Activated naive CD4-positive, alpha-beta T cell treated with anti-CD3 and anti-CD28 coated beads, Interleukin-2, amount 50 U/mL, for 16 hours (primary cell): ENCODE measurements at regions not wholly inside any gene's neighbourhood (a gene's known extent, or its start where the extent isn't known, plus 50 kb on each side); places are given as distances from the start of the nearest gene placed in this dataset.
"Not testable (repeated sequence)": the region's sequence is repeated elsewhere in the genome, so short reads cannot be mapped to it uniquely, and the experiment has no call there.

Source experiments
- DNase-seq: peaks from one replicate; pipeline ENCODE4 v3.0.0-alpha.2; 2020

- no peak for DNase-seq
Observed at GRCh38 chr20:51305316-51306052, 237.0 kb downstream of the NFATC2 start.

GRCh38 chr20:51303731-51304670, 238.5 kb downstream of the NFATC2 start:
- no peak for DNase-seq

- DNase-seq, result no peak
Observed at GRCh38 chr20:51301026-51301425, 241.5 kb downstream of the NFATC2 start.

GRCh38 chr20:51300104-51300503, 242.4 kb downstream of the NFATC2 start:
- DNase-seq, result no peak

GRCh38 chr20:51299413-51299812, 243.1 kb downstream of the NFATC2 start:
- DNase-seq, result no peak

- DNase-seq, result no peak
Observed at GRCh38 chr20:51298141-51298749, 244.3 kb downstream of the NFATC2 start.

- DNase-seq, result no peak
Observed at GRCh38 chr20:51287628-51288413, 254.7 kb downstream of the NFATC2 start.

GRCh38 chr20:51286758-51287157, 255.8 kb downstream of the NFATC2 start:
- DNase-seq, result no peak

GRCh38 chr20:51285684-51286083, 256.8 kb downstream of the NFATC2 start:
- DNase-seq, result no peak

GRCh38 chr20:51284871-51285270, 257.6 kb downstream of the NFATC2 start:
- no peak for DNase-seq

GRCh38 chr20:51284176-51284575, 258.3 kb downstream of the NFATC2 start:
- no peak for DNase-seq

GRCh38 chr20:51281521-51281920, 258.6 kb upstream of the KCNG1 start:
- no peak for DNase-seq

- no peak for DNase-seq
Observed at GRCh38 chr20:51280047-51280446, 257.1 kb upstream of the KCNG1 start.

GRCh38 chr20:51277961-51278360, 255.1 kb upstream of the KCNG1 start:
- DNase-seq, result no peak

GRCh38 chr20:51276296-51276695, 253.4 kb upstream of the KCNG1 start:
- no peak for DNase-seq

- DNase-seq, result no peak
Observed at GRCh38 chr20:51275826-51276225, 252.9 kb upstream of the KCNG1 start.

GRCh38 chr20:51275181-51275580, 252.3 kb upstream of the KCNG1 start:
- no peak for DNase-seq

- DNase-seq, result no peak
Observed at GRCh38 chr20:51272401-51272800, 249.5 kb upstream of the KCNG1 start.

GRCh38 chr20:51271931-51272330, 249.0 kb upstream of the KCNG1 start:
- no peak for DNase-seq

GRCh38 chr20:51271289-51271688, 248.4 kb upstream of the KCNG1 start:
- DNase-seq, result not testable (repeated sequence)

GRCh38 chr20:51269671-51270070, 246.8 kb upstream of the KCNG1 start:
- DNase-seq, result no peak

- no peak for DNase-seq
Observed at GRCh38 chr20:51267679-51268078, 244.8 kb upstream of the KCNG1 start.

- no peak for DNase-seq
Observed at GRCh38 chr20:51266353-51266752, 243.4 kb upstream of the KCNG1 start.
